GM18511 (cell line): ENCODE measurements at regions not wholly inside any gene's neighbourhood (a gene's known extent, or its start where the extent isn't known, plus 50 kb on each side); places are given as distances from the start of the nearest gene placed in this dataset.

Source experiments
- ATAC-seq: cut with Tn5 transposase; IDR thresholded peaks from one replicate; pipeline ENCODE4 v1.9.1; 2021; ENCODE audit warnings: mild to moderate bottlenecking, moderate library complexity; ENCODE audit not compliant: unreplicated experiment

DNA sequence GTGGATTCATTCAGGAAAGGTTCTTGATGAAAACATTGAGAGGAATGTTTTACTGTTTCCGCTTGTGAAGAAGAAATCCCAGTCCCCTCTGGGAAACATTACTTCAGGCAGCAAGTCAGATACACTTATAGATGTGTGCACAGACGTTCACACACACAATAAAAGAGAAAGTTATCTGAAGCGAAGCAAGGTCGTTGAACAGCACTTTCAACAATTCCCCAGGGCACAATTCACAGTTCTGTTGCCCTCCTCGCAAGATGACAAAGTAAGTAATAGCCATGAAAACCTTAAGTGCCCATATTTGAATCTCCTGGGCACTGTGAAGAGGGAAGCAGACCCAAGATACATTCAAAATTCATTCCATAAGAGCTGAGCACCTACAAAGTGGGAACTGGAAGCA lies 156.6 kb upstream of the CAND1 start:
- no peak for ATAC-seq

DNA sequence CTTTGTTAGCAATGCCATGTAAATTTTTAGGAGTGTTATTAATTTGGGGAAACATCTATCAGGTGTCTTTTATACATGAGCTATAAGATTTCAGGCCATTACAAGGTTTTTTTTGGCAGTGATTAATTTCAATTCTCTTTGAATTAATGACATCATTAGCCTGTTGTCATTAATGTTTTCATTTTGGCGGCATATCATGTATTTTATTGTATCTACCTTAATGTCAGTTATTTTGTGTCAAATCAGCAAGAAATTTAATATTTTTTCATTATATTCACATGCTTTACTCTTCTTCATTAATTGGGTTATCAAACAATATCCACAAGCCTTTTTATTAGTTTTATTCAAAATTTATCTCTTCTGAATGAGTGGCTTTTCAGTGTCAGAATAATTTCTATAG lies 153.0 kb upstream of the CAND1 start:
- no peak for ATAC-seq

DNA sequence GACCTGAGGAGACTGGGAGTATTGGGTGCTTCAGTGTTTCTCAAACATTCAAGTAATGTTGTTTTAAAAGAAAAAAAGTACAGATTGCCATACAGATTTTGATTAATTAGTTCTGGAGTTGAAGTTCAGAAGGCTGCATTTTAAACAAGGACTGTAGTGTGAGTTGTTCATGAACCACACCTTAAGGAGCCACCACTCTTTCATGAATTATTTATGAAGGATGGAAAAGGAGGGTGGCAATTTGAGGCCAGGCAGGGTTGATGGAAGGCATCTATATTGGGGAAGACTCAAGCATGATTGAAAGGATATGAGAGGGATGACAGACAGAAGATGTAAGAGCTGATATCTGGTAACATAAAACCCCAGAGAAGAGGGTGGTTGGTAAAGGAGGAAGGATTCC lies 146.6 kb upstream of the CAND1 start:
- ATAC-seq = no peak

DNA sequence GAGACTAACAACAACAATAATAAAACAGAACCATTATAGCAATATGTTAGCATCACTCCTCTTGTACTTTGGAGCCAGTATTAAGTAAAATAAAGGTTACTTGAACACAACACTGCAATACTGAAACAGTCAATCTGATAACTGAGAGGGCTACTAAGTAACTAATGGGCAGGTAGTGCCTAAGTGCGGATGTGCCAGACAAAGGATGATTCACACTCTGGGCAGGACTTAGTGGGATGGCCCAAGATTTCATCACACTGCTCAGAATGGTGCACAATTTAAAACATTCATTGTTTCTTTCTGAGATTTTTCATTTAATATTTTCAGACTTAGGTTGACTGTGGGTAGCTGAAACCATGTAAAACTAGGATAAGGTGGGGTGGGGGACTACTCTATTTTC lies 131.9 kb upstream of the CAND1 start:
- no peak for ATAC-seq

DNA sequence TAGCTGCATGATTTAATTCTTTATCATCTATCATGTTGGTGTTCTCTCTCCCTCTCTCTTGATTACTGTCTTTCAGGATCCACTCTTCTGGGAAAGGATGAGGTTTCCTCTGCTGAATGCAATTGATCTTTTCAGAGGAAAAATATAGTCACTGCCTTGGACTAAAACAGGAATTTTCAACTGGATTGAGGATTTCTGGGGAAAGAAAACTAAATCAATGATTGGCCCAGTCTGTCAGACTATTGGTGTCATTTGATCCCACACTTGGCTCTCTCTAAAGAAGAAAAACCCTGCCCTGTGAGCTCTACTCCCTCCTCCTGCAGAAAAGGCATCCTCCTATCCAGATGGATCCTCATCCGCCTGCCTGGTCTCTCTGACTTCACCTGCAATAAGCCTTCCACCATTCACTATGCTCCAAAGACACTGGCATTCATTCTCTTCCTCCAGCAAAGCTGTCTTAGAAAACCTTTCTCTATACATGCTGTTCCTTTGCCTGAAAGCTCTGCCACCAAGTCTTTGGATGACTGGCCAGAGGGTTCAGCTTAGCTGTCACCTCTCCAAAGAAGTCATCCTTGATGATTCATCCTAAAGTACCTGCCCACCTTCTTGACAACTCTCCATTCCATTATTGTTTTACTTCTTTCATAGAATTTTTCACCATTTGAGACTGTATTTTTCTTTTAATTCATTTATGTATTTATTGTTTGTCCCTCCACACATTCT lies 127.7 kb upstream of the CAND1 start:
- ATAC-seq = no peak

DNA sequence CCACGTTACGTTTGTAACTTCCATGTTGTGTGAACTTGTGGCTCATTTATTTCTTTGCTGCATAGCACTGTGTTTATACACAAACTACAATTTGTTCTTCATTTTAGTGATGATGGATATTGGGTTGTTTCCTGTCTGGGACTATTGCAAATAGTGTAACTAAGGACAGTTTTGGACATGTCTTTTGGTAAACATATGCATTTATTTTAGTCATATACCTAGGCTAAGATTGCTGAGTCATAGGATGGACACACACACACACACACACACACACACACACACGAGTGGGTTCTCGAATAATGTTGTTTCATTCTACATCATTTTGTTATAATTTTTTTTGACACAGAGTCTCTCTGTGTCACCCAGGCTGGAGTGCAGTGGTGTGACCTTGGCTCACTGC lies 123.5 kb upstream of the CAND1 start:
- ATAC-seq = no peak

DNA sequence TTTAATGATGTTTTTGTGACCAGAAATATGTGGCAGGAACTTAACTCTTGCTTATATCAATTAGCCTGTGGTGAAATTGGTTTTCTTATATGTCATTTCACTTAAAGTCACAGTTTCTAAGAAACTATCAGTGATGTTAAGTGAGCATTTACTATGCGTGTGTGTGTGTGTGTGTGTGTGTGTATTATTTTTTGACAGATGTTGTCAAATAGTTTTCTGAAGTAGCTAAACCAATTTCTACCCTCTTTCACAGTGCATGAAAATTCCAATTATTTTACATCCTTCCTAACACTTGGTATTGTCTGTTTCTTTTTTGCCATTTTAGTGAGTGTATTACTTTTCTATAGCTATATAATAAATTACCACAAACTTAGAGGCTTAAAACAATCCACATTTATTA lies 122.1 kb upstream of the CAND1 start:
- ATAC-seq = no peak

DNA sequence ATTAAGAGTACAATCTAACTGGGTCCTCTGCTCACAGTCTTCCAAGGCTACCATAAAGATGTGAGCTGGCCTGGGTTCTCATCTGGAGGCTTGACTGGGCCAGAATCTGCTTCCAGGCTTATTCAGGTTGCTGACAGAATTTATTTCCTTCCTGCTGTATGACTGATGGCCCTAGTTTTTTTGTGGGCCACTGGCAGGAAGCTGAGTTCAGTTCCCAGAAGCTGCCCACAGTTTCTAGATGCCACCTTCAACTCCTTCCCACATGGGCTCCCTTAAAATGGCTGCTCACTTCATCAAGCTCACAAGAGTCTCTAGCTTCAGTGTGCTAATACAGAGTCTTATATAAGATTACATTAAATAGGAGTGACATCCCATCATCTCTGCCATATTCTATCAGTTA lies 121.7 kb upstream of the CAND1 start:
- ATAC-seq = no peak

DNA sequence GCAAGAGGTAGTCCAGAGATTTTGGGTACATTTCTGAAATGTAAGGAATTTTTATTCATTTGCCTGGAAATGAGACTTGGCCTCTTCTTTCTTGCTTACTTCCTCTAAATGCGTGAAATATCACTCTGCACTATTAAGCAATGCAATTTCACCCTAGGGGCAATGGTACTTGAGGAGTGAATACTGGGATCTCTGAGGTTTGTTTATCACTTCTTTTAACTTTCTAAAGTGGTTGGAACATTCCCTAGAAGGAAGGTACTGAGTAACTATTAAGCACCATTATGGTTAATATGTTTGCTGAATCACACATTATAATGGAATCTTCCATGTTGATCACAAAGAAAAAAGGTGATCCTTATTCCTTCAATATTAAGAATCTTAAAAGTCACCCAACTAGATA lies 120.9 kb upstream of the CAND1 start:
- no peak for ATAC-seq

DNA sequence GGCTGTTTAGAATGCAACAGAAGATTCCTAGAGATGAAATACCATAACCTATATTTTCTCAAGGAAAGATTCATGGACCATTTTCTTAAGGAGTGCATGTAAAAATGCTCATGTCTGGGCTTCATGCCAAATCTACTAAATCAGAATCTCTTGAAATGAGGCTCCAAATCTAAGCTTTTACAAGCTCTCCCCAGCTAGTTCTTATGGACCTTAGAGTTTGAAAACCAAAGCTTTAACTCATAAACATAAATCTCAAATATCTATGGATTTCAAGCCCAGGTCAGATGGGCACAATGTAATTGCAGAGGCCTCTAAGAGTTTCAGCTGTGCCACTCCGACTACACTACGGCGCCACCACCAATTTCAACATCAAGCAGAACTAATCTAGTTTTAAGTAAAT lies 117.3 kb upstream of the CAND1 start:
- no peak for ATAC-seq

DNA sequence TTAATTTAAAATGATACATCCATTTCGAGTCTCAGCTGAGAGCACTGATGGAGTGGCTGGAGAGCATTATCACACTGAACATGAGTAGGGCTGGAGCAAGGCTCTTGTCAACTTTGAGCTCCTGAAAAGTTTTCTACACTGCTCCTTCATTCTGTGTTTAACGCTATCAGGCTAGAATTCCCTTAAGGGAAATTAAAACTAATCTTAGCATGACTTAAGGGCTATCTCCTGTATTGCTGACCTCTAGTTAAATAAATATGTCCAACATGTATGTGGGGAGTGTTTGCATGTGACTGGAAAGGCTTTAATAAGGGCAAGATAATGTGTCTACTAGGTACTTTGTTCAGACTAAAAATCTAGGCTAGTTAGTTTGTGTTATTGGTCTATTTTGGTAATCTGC lies 116.7 kb upstream of the CAND1 start:
- ATAC-seq = no peak

DNA sequence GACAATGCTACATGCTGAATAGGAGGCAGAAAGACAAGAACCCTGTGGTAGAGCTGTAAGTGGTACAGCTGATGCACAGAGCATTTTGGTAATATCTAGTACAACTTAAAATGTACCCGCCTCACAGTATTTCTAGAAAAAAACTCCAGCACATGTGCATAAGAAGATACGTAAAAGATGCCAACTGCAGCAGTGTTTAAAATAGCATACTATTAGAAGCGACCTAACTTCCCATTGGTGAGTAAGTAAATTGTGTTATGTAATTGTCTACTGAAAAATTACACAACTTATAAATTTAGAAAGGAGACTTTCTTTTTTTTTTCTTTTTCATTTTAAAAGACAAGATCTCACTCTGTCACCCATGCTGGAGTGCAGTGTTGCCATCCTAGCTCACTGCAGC lies 114.3 kb upstream of the CAND1 start:
- no peak for ATAC-seq

DNA sequence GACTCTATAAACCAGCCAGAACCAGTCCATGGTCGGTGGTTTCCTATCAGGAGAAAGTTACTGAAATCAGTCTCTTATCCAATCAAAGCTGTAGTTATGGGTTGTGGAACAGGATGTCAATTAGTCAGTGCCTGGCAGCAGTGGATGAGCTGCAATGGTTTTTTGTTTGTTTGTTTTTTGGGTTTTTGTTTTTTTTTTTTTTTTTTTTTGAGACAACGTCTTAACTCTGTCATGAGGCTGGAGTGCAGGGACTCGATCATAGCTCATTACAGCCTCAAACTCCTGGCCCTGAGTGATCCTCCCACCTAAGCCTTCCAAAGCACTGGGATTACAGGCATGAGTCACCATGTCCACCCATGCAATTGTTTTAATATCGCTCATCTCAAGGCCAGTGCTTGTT lies 113.3 kb upstream of the CAND1 start:
- no peak for ATAC-seq

DNA sequence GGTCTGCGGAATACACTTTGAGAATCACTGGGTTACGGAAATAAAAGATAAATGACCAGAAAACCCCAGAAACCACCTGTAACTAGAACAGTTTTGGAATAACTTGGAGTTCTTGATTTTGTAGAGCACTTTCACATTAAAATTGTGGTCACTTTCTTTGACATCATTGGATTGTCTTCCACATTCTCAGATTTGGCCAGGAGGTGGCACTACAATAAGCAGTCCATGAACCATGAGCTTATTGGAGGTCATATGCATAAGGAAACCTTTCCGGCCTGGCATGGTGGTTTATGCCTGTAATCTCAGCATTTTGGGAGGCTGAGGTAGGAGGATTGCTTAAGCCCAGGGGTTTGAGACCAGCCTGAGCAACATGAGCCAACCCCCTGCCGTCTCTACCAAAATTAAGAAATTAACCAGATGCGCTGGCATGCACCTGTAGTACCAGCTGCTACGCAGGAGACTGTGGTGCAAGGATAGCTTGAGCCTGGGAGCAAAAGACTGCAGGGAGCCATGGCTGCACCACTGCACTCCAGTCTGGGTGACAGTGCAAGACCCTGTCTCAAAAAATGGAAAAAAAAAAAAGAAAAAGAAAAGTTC lies 107.7 kb upstream of the CAND1 start:
- ATAC-seq = peak; percentile 80

DNA sequence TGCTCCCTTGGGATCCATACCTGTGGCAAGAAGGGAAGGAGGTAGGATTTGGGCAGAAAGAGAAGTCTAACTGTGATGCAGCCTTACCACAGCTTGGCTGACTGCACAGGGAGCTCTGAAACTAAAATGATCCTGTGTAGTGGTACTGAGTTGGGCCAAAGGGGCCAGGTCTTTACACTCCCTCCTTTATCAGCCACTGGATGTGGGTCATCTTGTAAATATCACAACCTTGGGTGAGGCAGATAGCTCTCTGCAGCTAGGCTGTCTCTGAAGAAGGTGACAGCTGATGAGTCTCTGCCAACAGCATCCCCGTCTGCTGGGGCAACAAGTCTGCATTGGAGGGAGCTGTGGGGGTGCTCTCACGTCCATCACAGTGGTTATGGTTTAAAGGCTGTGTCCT lies 95.9 kb upstream of the CAND1 start:
- no peak for ATAC-seq

DNA sequence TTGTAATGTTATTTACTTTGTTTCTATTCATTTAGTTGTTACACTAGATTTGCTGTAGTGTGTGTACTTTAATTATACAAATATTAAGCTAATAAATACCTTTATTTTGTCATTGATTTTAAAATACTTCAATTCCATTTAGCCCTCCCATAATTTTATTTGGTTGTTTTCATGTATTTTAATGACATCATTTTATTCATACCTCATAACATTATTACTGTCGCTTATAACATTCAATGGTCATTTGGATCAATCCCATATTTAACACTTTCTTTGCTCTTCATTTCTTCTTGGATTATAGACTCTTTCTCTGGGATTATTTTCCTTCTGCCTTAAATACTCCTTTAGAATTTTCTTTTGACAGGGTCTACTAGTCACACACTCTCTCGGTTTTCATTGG lies 86.6 kb upstream of the CAND1 start:
- ATAC-seq = no peak

DNA sequence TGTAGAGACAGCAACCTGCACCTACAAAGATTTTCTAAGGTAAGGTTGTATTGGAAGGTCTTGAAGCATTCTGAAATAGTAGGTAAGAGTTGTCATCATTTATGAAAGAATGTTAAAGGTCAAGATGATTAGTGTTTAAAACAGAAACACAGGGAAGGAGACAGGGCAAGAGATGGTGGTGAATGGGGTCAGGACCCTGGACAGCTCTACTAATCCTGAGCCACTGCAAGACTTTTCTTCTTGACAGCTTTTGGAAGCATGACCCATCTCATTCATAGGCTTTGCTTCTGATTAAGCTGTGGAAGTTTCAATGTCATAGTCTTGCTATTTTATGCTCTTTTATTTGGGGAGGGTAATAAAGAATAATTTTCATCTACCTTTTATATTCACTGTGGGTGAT lies 75.5 kb upstream of the CAND1 start:
- no peak for ATAC-seq

DNA sequence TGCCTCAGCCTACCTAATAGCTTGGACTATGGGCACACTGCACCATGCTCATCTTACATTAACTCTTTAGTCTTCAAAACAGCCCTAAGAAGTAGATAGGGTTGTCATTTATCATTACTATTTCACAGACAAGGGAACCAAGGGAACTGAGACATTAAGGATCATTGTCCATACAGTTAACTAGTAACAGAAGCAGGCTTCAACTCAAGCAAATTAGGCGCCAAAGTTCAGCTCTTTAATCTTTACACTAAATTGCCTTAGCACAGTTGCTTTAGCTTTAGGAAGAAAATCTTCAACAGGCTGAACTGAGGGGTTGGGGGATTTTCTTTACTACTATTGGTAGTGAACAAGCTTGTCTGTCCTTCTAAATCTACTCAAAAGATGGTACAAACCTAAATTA lies 68.8 kb upstream of the CAND1 start:
- no peak for ATAC-seq

DNA sequence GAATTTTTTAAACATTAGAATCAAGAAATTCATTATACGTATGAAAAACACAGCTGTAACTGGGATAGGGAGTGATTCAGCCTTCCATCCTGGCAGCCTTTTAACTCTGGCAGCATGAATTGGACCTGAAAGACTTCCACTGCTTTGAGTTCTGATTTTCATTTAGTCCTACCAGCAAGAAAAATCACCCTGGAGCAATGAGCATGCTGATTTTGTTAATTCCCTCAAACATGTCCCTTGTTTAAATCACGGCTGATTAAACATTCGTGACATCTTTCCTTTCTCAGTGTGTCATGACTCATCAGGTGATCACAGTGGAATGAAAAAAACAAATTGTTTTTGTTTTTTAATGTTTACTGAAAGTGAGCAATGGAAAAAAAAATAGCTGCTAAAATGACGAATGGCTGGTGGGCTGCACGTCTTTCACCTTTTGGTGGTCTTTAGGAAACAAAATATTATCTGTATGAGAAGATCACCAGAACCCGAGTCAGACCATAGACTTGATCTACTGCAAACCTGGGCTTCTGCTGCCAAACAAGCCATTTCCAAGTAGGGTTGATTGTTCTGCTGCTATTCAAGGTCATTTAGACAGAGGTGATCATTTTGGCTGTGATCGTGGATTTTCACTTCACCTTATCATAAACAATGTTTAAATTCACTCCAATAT lies 67.0 kb upstream of the CAND1 start:
- peak; percentile 22 for ATAC-seq

DNA sequence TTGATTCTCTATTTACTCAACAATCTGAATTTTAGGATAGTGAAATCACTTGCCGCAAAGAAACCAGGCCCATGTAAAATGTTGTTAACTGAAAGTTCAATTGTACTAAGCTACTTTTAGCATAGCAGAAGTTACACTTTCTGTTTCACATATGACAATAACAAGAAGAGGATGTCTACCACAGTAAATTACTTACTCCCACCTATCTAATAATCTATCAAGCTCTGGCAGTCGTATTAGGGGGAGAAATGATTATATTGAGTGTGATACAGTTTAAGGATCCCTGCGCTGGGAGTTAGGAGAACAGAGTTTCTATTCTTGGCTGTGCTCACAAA lies 66.5 kb upstream of the CAND1 start:
- peak; percentile 78 for ATAC-seq

DNA sequence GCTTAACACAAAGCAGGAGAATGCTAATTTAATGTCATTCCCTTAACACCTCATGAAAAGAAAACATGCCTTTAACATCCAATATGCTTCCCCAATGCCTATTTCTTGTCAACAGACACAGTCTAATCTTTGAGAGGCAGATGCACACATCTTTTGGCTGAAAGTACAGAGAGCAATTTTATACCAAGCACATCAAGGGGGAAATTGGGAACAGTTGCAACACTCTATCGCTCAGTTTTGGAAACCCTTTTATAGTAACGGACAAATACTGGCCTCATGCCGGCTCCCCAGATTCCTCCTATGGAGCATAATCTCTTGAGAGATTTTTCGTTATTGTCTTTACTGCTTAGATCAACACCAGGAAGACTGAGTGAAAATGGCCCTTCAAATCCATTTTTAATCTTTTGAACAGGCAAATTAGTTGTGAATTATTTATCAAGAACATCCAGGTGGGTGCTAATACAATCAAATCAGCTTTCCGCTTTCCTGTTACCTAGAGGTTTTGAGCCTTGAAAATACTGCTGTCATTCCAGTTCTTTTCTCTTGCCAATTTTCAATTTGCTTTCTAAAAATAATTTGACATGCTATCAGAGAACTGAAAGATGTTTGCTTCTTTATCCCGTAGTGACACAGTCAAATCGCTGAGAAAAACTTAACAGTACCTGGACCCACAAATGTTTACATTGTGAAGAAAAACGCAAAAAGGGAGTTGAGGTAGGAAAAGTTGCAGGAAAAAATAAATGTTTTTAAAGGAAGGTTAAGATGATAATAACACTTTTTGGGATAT lies 60.7 kb upstream of the CAND1 start:
- ATAC-seq = no peak

DNA sequence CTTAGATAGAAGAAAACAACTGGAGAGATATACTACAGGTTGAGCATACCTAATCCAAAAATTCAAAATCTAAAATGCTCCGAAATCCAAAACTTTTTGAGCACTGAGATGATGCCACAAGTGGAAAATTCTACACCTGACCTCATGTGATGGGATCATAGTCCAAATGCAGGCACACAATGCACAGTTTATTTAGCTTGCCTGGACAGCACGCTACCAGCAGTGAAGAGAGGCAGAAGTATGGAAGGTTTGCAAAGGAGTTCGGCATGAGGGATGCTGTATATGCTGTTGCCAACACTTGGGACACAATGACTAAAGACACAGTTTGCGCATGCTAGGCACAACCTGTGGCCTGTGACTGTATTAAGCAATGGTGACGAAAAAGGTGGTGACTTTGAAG lies 58.1 kb upstream of the CAND1 start:
- ATAC-seq = no peak
